HG02852 (cell line): ENCODE measurements at regions not wholly inside any gene's neighbourhood (a gene's known extent, or its start where the extent isn't known, plus 50 kb on each side); places are given as distances from the start of the nearest gene placed in this dataset.

Experiments used
- ATAC-seq: cut with Tn5 transposase; IDR thresholded peaks from one replicate; pipeline ENCODE4 v1.9.1; 2021; ENCODE audit warnings: mild to moderate bottlenecking, moderate library complexity; ENCODE audit not compliant: unreplicated experiment

DNA sequence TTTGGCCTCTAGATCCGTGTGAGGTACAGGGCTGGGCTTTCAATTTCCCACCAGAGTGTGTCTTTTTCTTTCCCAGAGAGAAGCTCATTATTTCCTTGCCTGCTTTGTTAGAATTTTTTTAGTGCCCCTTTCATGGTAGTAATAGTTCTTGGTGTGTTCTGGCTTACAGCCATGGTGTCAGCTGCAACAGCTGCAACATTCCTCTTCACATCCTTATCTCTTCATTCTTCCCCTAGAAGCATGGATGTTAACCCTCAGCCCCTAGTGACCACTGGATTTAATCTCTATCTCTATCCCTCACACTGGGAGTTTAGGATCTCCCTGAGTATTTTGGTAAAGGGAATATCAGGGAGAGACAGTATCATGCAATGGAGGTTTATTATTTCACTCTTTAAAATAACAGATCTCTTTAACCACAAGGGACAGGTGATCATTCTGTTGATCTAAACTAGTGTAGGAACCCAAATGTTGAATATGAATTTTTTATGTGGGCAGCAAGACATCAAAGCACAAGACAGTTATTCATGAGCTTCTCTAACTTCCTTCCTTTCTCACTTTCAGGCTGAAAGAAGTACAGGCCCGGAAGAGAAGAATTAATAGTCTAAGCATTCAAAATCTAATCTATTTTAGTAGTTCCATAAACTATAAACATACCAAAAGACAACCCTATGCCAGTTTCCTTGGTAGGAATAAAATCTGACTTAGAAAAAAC lies 160.2 kb downstream of the FAM170A start:
- ATAC-seq: no peak

DNA sequence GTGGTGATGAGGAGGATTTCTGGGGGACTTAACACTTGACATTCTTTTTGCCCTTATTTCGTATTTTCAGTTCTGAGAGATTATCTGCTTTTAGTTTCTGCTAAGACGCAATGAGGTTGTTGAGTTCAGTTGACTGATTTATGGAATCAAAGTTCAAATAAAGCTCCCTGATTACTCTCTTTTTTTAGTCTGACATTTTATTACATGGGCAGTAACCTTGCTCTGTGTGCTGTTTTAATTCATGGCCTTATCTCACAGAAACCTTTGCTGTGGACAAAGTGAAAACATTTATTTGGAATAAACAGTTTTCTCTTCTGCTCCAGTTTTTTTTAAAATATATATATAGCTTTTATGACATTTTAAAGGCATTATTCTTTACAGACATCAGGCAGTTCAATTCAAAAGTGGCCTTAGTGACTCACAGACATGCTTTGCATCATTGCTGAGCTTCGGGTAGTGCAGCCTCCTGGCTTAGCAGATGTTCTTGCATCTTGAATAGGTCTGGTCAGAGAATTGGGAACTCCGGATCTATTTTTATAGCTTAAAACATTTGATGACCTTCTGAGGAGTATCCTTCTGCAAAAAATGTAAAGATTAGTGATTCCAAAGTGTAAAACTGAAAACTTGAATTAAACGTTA lies 162.9 kb downstream of the FAM170A start:
- no peak for ATAC-seq

DNA sequence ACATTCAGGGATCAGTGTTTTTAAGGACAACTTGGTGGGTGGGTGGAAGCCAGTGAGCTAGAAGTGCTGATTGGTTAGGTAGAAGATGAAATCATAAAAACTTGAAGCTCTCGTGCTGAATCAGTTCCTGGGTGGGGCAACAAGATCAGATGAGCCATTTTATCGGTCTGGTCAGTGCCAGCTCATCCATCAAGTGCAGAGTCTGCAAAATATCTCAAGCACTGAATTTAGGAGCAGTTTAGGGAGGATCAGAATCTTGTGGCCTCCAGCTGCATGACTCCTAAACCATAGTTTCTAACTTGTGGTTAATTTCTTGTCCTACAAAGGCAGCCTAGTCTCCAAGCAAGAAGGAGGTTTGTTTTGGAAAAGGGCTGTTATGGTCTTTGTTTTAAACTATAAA lies 166.4 kb downstream of the FAM170A start:
- ATAC-seq: no peak

DNA sequence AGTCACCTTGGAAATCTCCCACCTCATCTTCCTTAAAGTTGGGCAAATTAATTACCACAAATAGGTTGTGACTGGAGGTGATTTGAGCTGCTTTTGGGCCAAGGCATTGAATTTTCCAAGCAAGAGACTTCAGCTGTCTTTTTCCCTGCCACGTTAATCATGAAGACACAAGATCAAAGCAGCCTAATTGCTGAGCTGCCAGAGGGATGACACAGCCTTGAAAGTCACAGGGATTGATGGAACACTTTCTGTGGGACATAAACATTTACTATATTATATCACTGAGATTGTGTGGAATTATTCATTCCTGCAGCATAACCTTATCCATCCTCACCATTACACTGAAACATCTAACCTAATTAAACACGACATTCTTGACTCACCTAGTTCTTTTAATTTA lies 172.2 kb downstream of the FAM170A start:
- ATAC-seq: no peak

DNA sequence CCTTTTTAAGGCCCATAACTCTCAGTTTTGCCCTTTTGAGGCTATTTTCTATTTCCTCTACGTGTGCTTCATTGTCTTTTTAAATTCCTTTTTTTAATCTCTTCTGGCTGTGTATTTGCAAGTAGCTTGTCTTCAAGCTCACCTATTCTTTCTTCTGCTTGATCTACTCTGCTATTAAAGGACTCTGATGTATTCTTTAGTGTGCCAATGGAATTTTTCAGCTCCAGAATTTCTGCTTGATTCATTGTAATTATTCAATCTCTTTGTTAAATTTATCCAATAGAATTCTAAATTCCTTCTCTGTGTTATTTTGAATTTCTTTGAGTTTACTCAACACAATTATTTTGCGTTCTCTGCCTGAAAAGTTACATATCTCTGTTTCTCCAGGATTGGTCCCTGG lies 178.7 kb downstream of the FAM170A start:
- no peak for ATAC-seq

DNA sequence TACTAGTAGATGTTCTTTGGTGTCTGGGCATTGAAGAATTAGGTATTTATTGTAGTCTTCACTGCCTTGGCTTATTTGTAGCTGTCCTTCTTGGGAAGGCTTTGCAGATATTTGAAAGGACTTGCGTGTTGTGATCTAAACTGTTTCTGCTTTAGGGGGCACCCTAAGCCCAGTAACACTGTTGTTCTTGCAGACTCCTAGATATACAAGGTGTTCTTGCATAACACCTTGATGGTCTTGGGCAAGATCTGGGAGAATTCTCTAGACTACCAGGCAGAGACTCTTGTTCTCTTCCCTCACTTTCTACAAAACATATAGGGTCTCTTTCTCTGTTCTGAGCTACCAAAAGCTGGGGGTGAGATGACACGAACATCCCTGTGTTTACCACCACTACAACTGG lies 179.1 kb downstream of the FAM170A start:
- ATAC-seq: no peak

DNA sequence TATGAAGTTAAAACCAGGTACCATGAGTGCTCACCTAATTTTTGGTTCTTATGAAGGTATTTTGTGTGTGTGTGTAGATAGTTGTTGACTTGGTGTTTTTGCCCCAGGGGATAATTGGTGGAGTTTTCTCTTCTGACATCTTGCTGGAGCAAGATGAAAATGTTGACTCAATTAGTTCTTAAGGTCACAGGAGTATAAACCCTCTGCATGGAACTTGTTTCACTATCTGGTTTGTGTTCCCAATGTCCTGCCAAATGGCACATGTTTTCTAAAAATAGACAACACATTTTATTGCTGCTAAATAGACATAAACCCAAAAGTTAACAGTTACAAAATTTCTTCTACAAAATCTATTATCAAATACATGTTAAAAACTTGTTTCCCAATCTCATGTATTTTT lies 180.9 kb downstream of the FAM170A start:
- ATAC-seq: no peak

DNA sequence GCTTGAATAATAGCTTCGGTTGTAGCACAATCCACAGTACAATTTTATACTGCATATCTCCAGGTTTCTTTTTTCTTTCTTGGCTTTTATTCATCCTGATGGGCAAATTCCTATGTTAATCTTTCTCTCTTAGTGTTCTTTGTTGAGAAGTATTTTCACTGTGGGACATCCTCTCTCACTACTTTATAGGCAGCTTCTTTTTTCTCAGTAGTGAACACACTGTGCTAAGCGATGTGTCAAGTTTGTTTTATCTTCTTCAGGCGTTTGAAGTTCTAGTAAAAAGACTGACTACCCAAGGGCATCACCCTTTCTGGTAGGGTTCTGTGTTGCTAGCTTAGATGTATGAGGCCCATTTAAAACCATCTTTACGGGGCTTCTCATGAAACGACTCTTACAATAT lies 182.1 kb downstream of the FAM170A start:
- no peak for ATAC-seq

DNA sequence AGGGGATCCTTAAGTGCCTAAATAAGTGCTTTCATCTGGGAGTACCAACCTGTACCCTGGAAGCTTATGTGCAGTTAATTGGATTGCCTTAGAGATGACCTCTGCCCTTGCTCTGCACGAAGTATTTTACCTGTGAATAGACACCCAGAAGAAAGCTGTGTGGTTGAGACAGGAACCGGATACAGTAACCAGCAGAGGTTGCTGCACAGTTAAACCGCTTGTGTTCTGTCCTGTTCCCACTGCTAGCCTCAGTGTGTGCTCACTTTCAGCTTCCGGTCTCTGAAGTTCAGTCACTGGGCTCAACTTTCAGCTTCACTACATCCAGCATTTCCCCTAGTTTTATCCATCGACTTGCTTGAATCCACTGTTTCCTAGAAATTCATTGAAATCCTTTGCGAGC lies 185.3 kb downstream of the FAM170A start:
- ATAC-seq: no peak

DNA sequence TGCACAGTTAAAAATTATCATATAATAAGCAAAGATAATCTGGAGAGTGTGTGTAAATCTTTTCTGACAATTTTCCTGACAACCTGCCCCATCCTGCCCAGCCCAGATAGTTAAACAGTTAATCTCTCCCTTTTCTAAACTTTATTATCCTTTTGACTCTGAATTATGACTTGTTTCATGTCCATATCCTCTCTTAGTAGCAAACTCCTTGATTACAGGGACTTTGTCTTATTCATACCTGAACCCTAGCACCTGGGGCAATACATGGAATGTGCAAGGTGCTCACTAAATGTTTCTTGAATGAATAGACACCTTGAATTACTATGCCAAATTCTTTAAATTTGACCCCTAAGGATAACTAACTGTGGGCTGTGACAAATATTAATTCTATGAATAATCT lies 186.7 kb downstream of the FAM170A start:
- no peak for ATAC-seq

DNA sequence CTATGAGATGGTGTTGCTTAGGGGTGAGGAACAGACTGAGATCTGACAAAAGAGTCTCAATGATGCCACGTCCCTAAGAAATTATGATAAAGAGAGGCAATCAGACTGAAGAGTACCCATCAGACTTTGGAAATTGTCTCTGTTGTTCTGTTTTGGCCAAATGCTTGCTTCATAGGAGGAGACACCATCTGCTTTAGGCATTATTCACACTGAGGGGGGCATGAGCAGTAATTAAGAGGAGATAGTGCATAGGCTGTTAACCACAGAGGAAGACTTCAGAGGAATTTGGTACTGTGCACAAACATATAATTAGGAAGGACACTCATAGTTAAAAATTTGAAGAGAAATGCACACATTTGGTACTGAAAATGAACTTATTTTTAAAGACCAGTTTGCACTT lies 190.7 kb downstream of the FAM170A start:
- no peak for ATAC-seq

DNA sequence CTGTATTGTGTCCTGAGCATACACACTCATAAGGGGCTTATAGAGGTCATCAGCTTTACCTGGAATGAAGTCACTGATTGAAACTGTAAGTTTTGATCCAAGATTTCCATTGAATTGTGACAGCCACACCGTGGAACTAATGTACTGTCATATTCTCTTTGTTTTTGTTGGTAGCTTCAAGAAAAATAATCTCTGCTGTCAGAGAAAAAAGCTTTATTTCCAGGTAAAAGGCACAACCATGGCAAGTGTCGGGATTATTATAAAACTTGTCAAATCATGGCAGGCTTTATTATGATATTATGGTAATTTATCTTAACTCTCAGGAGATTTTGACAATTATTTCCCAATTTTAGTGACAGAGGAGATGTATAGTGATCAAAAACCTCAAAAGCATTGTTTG lies 191.2 kb downstream of the FAM170A start:
- no peak for ATAC-seq

DNA sequence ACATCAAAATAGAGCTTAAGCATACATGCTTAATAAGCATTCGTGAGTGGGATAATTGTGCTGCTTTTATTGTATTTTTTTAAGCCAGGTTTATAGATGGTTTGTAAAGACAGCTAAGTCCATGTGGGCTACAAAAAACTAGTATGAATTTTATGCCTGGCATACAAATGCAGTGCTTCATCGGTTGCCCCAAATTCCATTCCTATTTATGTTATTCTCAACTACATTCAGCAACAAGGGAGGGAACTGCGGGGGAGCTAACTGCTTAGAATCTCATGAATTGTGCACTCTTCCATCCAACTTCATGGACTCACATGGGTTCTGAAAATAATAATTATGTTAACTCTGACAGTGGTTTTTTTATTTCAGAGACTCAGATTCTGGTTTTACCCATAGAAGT lies 199.2 kb downstream of the FAM170A start:
- ATAC-seq: no peak

DNA sequence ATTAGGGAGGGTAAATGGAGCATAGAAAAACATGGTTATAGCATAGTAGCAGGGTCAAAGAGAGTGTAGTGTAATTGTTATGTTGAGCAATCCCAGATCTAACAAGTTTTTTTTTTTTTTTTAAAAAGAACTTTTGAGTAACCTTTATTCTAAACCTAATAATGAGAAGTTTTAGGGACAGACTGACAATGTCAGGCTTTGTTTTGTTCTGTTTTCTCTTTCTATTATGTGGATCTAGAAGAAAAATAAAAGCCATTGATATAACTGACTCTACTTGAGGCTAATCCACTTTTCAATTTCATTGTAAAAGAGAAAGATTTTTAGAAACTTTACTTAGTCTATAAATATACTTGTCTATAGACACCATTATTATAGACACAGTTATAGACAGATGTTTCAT lies 200.0 kb downstream of the FAM170A start:
- ATAC-seq: no peak

DNA sequence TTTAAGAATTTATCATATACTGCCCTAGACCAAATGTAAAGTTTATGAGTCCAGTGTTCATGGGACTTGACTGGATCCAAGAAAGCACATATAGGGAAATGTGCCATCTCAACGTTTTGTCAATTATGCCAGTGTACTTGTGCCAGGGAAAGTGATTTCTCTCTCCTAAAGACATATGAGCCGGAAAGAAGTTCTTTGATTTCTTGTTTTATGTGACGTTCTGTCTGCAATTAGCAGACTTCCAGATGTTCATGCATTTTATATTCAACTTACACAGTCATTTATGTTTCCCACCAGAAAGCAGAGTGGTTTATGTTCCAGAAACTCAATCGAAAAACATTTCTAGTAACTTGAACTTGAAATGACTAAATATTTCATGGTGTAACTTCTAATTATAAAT lies 203.8 kb downstream of the FAM170A start:
- no peak for ATAC-seq

DNA sequence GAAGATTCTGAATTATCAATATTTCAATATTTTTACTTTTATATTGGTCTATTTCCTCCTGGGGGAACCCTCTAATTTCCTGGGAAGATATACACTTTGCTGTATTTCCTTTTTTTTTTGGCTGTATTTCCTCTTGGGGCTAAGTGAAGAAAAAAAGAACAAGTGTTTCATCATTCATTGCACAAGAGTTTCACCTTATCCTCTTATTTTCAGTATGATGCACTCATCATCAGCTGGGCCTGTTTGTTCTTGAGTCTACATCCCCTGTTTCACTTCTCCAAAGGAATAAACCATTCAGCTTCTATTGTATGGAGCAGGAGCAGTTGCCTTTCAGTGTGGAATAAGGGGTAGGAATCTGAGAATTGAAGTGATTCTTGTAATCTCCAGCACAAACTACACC lies 210.8 kb downstream of the FAM170A start:
- no peak for ATAC-seq

DNA sequence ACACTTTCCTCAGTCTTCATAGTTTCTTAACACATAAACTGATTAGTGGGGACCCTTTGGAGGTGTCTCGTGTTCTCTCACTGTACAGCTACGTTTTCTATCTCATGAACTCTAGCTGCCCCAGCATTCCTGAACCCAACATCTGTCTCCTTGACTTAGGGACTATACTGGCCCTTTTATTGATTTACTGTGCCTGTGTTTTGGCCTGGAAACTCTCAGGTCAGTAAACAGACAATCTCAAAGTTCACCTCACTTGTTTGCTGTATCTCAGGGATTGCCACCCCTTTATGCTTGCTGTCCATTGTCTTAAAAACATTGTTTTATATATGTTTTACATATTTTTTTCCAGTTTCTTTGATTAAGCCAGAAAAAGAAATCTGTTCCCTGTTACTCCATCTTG lies 222.8 kb downstream of the FAM170A start:
- ATAC-seq: no peak

DNA sequence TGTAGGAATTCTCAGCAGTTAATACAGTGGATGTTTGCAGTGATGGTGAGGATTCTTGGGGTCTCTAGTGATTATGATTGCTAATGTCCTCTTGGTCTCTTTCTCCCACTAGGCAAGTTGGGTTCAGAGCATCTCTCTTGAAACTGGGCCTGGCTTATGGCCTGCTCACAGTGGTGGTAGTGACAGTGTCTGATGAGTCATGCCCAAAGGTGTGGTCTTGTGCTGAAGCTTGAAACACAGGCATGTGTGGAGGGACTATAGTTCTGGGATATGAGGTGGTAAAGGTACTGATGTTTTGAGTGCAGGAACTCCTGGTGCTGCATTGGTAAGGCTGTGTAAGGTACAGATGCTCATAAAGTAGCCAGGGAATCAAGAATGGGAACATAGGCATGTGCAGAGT lies 231.1 kb downstream of the FAM170A start:
- ATAC-seq: no peak

DNA sequence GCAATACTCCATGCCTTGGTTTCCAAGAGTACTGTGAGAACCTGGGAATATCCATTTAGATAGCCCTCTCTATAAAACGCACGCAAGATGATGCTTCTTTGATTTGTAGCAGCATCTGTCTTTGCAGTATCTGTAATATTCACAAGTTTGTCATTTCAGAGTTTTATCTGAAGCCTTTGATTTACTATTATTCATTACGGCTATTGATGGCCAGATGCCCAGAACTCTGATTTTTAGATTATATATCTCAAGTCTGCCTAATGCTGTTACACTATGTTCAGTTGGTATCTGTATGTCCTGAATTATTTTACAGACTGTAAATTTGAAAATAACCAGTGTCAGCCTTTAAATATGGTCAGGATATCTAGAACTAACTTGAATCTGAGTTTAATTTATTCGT lies 233.3 kb downstream of the FAM170A start:
- ATAC-seq: no peak

DNA sequence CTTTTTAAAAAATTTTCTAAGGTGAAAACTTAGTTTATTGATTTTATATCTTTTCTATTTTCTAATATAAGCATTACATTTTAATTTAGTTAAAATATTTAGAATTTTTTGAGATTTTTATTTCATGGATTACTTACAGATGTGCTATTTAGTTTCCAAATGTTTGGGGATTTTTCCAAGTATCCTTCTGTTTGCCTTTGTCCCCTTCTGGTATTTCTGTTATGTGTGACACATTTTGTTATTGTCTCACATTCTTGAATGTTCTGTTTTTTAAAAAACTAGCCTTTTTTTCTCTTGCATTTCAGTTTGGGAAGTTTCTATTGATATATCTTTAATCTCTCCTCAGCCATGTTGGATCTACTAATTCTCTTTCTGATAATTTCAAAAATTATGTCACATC lies 234.9 kb downstream of the FAM170A start:
- no peak for ATAC-seq

DNA sequence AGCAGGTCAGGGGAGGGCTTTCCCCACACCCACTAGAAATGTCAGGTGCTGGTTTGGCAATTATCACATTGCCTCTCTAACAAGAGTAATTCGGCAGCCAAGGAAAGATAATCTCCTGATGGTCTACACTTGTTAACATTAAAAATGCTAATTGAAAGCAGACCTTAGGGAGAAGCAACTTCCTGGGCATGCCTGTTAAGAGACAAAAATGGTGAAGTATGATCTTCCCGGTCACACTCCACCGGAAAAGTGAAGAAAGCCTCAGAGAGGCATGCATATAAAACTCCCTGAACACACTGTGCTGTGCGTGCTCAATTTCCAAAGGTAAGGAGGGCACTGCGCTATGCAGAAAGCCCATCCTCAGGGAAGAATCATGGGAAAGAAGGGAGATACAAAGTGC lies 244.3 kb downstream of the FAM170A start:
- ATAC-seq: no peak

DNA sequence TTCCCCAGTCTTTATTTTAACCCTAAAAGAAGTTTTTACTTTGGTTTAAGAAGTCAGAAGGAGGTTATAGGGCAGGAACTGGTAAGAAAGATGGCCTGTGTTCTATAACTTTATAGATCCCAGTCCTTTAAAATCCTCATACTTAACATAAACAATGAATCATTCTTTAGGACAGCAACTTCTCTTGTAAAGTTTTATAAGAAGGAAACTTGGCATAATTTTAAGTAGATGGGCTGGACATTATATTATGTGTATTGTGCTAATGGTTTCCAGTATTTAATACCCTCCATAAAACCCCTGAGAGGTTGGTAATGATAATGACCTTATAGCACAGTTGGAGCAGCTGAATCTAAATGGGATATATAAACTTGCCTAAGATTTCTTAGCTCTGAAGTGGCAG lies 247.2 kb downstream of the FAM170A start:
- ATAC-seq: no peak

DNA sequence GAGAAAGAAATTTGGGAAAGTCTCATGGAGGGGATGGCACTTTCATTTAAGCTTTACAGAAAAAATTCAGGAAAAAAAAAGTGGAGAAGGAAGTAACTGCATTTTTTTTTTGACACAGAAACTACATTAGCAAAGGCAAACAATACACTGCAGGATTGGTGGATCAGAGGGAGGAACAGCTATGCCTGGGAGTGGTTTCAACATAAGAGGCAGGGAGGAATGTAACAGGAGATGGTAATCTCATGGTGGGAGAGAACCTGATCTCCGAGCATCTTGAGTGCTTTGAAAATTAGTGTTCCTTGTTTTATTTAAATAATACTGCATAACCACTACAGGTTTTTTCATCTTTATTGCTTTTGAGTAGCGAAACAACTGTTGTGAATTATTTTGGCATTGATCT lies 249.4 kb downstream of the FAM170A start:
- no peak for ATAC-seq
